HG03432 (cell line): ENCODE measurements at regions not wholly inside any gene's neighbourhood (a gene's known extent, or its start where the extent isn't known, plus 50 kb on each side); places are given as distances from the start of the nearest gene placed in this dataset.

Experiments
- ATAC-seq: cut with Tn5 transposase; IDR thresholded peaks from one replicate; pipeline ENCODE4 v1.9.1; 2021; ENCODE audit warnings: mild to moderate bottlenecking, moderate library complexity; ENCODE audit not compliant: unreplicated experiment

GRCh38 chr6:165729307-165729936, 66.4 kb upstream of the PDE10A start:
- peak; percentile 54 for ATAC-seq

- no peak for ATAC-seq
Measured at GRCh38 chr6:165728216-165728615, 65.2 kb upstream of the PDE10A start.

DNA sequence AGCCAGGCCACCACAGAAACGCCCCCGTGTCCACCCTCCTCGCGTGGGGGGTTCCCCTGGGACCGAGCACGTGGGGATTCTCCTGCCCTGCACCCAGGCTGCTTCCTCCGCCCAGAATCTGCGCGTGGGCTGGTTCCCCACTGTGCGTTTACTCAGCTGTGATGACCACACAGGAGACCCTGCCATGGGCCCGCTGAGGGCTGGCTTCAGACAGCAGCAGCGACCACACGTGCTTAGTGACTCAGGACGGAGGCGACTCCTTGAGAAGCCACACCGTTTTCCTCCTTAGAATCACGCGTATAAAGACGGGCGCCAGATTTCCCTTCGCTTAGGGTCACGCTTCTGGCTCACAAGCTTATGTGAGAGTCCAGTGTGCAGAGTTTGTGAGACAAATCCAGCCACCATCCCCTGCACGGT, 63.9 kb upstream of the PDE10A start:
- no peak for ATAC-seq

DNA sequence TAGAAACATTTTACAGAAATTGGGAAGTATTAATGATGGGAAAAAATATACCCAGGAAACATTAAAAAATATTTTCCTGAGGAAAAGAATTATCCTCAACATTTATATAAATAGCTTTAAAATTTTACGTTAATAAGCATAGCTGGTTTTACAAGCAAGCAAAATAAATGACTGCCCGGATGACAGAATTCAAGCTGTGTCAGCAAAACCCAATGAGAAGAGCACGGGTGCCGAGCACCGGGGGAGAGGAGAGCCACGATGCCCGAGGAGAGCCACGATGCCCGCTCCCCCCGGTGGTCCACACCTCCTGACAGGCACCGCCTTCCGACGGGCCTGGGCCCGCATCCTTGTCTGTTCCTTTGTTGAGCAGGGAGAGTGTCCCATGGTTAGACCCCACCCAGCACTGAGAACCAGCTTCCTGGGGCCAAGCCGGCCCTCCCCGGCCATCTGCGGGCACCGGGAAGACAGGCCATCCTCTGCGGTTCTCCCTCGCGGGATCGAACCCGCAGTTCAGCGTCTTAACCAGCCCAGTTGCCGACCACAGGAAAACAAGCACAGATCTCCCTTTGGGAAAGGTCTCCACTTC, 63.3 kb upstream of the PDE10A start:
- no peak for ATAC-seq

- ATAC-seq, result no peak
Measured at GRCh38 chr6:165725201-165725600, 62.2 kb upstream of the PDE10A start.

DNA sequence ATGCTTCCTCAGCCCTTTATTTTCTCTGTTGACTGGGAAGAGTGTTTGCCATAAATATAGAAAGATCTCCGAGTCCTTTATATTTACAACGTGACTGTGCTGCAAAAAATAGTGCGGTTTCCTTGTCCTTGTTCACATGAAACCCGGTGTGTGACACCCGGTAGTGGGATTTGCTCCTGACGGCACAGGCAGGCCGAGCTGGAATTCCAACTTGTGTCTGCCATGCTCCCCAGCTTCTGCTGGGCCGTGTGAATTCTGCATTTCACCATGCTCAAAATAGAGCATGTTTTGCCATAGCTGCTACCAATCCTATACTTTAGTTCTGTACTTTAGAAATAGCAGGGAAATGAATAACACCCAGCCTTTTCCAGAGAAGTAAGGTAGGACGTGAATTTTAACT, 60.3 kb upstream of the PDE10A start:
- no peak for ATAC-seq

GRCh38 chr6:165722022-165722421, 59.0 kb upstream of the PDE10A start:
- no peak for ATAC-seq

DNA sequence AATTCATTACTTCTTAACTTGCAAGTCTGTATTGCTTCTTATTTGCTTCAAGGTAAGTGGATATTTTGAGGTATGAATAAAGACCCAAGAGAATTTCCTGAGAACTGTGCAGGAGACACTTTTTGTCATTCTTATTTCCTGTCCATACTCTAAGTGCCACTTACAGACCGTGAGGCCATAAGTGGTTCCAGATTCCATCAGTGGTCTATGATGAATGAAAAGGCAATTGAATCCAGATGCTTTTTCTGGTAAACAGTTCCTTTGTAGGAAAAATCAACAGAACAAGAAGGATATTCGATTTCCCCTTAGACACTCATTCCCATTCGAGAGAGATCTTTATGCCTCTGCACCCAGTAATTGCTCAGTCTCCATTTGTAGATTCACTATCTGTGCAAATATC, 58.3 kb upstream of the PDE10A start:
- no peak for ATAC-seq

- no peak for ATAC-seq
Measured at GRCh38 chr6:165718491-165718891, 55.5 kb upstream of the PDE10A start.

DNA sequence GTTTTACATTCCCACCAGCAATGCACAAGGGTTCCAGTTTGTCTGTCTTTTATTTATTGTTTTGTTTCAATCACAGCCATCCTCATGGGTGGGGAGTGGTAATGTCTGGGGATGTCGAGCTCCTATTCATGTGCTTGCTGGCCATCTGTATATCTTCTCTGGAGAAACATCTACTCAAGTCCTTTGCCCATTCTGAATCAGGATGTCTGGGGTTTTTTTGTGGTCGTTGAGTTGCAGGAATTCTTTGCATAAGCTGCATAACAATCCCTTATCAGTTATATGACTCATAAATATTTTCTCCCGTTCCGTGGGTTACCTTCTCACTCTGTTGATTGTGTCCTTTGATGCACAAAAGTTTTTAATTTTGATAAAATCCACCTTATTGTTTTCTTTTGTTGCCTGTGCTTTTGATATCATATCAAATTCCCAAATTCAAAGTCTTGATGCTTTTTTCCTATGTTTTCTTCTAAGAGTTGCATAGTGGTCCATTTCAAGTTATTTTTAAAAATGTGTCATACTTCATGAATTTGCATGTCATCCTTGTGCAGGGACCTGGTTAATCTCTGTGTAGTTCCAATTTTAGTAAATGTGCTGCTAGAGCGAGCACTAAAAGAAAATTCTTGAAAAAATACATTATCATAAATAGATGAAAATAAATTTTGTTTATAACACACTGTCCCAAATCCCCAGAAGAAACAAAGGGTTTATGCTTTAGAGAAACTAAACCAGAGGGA, 54.9 kb upstream of the PDE10A start:
- no peak for ATAC-seq

- ATAC-seq, result no peak
Measured at GRCh38 chr6:165716886-165717285, 53.8 kb upstream of the PDE10A start.

- ATAC-seq, result no peak
Measured at GRCh38 chr6:165715428-165715827, 52.4 kb upstream of the PDE10A start.

- ATAC-seq, result no peak
Measured at GRCh38 chr6:165714907-165715306, 51.9 kb upstream of the PDE10A start.

DNA sequence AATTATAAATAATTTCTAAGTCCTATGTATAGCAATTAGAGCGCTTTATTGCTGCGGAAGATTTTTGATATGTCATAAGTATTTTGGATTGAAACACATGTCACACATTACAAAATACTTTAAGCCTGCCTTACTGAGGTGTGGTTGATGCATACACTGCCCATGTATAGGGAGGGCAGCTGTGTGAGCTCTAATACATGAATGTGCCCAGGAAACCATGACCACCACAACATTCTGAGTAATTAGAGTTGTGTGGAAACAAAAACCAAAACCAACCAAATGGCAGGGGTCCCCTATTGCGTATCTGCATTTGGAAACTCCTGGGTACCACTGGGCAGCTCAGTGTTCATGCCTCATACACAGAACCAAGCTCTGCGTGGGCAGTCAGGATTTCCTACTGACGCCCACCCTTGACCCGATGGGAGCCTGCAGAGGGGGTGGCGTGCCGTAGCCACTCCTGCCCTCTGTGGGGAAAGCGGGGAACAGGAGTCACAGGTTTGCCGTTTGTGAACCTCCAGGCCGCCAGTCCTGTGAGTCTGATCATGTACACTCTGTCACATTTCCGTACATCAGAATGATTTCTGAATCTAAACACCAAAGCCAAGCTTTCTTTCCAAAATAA, 50.9 kb upstream of the PDE10A start:
- ATAC-seq, result no peak
